GM12878 (cell line): ENCODE measurements at regions not wholly inside any gene's neighbourhood (a gene's known extent, or its start where the extent isn't known, plus 50 kb on each side); places are given as distances from the start of the nearest gene placed in this dataset.
"Not testable (repeated sequence)": the region's sequence is repeated elsewhere in the genome, so short reads cannot be mapped to it uniquely, and the experiment has no call there.

Experiments
- EZH2 ChIP-seq: IDR thresholded peaks from 2 replicates; pipeline ENCODE4 v1.6.1; 2012; ENCODE audit warnings: low read depth, mild to moderate bottlenecking, control low read depth, inconsistent platforms, low read length, borderline replicate concordance; ENCODE audit not compliant: control insufficient read depth
- GABPA ChIP-seq: IDR thresholded peaks from 2 replicates; pipeline ENCODE4 v1.6.1; 2014; ENCODE audit warnings: antibody characterized with exemption, low read depth, mild to moderate bottlenecking, inconsistent platforms
- KDM1A ChIP-seq: fragments of 200-600 bp; sonication (generic); IDR thresholded peaks from 2 replicates; pipeline ENCODE4 v1.6.1; 2016; ENCODE audit warnings: borderline replicate concordance
- MEF2B ChIP-seq: fragments of 450-650 bp; IDR thresholded peaks from 2 replicates; pipeline ENCODE4 v1.6.1; 2018; ENCODE audit warnings: mild to moderate bottlenecking, moderate library complexity; ENCODE audit not compliant: partially characterized antibody, poor library complexity, severe bottlenecking
- POLR2A ChIP-seq: IDR thresholded peaks from 2 replicates; pipeline ENCODE4 v1.6.1; 2011; ENCODE audit warnings: low read depth, mild to moderate bottlenecking, low read length
- POLR2AphosphoS5 ChIP-seq: IDR thresholded peaks from 2 replicates; pipeline ENCODE4 v1.6.1; 2011; ENCODE audit warnings: mild to moderate bottlenecking, low read length, inconsistent platforms
- SIX5 ChIP-seq: IDR thresholded peaks from 2 replicates; pipeline ENCODE4 v1.6.1; 2011; ENCODE audit warnings: mild to moderate bottlenecking, low read depth, low read length, moderate library complexity; ENCODE audit not compliant: severe bottlenecking
- TF ChIP-seq, protein P1 (sequence below): IDR thresholded peaks from 2 replicates; pipeline ENCODE4 v1.6.1; 2011; ENCODE audit warnings: borderline replicate concordance, low read depth, mild to moderate bottlenecking, moderate library complexity, mixed read lengths, low read length; ENCODE audit not compliant: insufficient read depth; ENCODE audit errors: extremely low read length

DNA sequence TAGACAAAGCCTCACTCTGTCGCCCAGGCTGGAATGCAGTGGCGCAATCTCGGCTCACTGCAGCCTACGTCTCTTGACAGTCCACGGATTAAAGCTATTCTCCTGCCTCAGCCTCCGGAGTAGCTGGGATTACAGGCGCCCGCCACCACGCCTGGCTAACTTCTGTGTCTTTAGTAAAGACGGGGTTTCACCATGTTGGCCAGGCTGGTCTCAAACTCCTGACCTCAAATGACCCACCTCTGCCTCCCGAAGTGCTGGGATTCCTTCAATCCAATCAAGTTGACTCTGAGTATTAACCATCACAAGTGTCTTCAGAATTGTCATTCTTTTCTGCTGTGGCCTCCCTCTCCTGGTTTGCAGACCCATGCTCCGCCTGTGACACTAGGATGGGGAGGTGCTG is 61.9 kb downstream of the GOLGA8T start:
- TF ChIP-seq EZH2, GABPA, POLR2A, SIX5, MEF2B, KDM1A, POLR2AphosphoS5: not testable (repeated sequence)
- TF ChIP-seq, protein P1, sequence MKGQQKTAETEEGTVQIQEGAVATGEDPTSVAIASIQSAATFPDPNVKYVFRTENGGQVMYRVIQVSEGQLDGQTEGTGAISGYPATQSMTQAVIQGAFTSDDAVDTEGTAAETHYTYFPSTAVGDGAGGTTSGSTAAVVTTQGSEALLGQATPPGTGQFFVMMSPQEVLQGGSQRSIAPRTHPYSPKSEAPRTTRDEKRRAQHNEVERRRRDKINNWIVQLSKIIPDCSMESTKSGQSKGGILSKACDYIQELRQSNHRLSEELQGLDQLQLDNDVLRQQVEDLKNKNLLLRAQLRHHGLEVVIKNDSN, result not testable (repeated sequence)
